Stimulated activated naive CD8-positive, alpha-beta T cell treated with anti-CD3 and anti-CD28 coated beads, Interleukin-15, amount 100 ng/mL, for 72 hours (primary cell): ENCODE measurements at regions not wholly inside any gene's neighbourhood (a gene's known extent, or its start where the extent isn't known, plus 50 kb on each side); places are given as distances from the start of the nearest gene placed in this dataset.

Source experiments
- ATAC-seq: fragments of 150-1000 bp; cut with Tn5 transposase; 2 replicates; pipeline ENCODE4 v1.10.0; 2021; ENCODE audit warnings: mild to moderate bottlenecking, moderate library complexity
- DNase-seq, 2 donors: peaks; one replicate each; pipeline ENCODE4 v3.0.0; 2021 to 2022
- H3K27ac Mint-ChIP-seq, 2 donors: one replicate each; pipeline ENCODE4 v1.8.0; 2022; ENCODE audit warnings: mild to moderate bottlenecking in 2 of 2, mixed read lengths in 2 of 2, moderate library complexity in 2 of 2
- H3K27me3 Mint-ChIP-seq: one replicate; pipeline ENCODE4 v1.8.0; 2022; ENCODE audit warnings: mixed read lengths
- H3K4me1 Mint-ChIP-seq: one replicate; pipeline ENCODE4 v1.8.0; 2022; ENCODE audit warnings: mild to moderate bottlenecking, mixed read lengths
- H3K4me3 Mint-ChIP-seq, 2 donors: one replicate each; pipeline ENCODE4 v1.8.0; 2022; ENCODE audit warnings: mild to moderate bottlenecking in 2 of 2, mixed read lengths in 2 of 2, moderate library complexity in 1 of 2
- H3K9me3 Mint-ChIP-seq, 2 donors: one replicate each; pipeline ENCODE4 v1.8.0; 2022; ENCODE audit warnings: mixed read lengths in 2 of 2

GRCh38 chr11:45429719-45430118, 143.6 kb upstream of the SYT13 start:
- Mint-ChIP-seq H3K9me3 (no peaks in the 10 kb centered on the region), H3K4me1 (no peaks in the 10 kb centered on the region), H3K27me3 (peaks cover 43% of the 10 kb centered on the region), H3K4me3 (no peak overlapping the region), H3K27ac (no peak overlapping the region)
- ATAC-seq (no peak), DNase-seq (no peak)

GRCh38 chr11:45428541-45429230, 142.5 kb upstream of the SYT13 start:
- DNase-seq = no peak
- Mint-ChIP-seq H3K4me3 (no peak overlapping the region), H3K4me1 (no peaks in the 10 kb centered on the region), H3K27me3 (peaks cover 49% of the 10 kb centered on the region), H3K27ac (peak overlapping the region in 1 of 2 donors; percentile 17), H3K9me3 (no peaks in the 10 kb centered on the region)
- ATAC-seq = no peak

DNA sequence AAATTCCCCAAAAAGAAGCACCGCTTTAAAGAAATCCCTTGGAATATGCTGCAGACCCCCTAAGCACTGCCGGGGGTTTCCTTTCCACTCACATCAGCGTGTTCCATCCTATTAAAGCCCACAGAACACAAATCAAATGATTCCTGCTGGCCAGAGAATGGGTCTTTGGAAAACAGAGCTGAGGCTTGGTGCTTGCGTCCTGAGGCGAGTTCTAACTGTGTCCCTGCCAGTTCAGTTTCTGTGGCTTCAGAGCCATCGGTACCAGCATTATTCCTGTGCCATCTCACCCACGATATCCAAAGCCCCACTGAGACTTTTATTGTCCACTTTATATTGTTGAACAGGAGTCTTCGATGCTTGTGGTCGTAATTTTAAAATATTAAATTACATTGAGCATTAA, 142.0 kb upstream of the SYT13 start:
- H3K4me1 Mint-ChIP-seq = no peaks in the 10 kb centered on the region
- DNase-seq = no peak
- H3K9me3 Mint-ChIP-seq = no peaks in the 10 kb centered on the region
- H3K27ac Mint-ChIP-seq = no peak overlapping the region
- peaks cover 49% of the 10 kb centered on the region for H3K27me3 Mint-ChIP-seq
- no peak overlapping the region for H3K4me3 Mint-ChIP-seq
- no peak for ATAC-seq

- Mint-ChIP-seq H3K27me3 (peaks cover 46% of the 10 kb centered on the region), H3K27ac (peak overlapping the region in 1 of 2 donors; percentile 8), H3K4me1 (no peaks in the 10 kb centered on the region), H3K4me3 (no peak overlapping the region), H3K9me3 (no peaks in the 10 kb centered on the region)
- ATAC-seq (no peak), DNase-seq (no peak)
Measured at GRCh38 chr11:45424411-45425180, 138.5 kb upstream of the SYT13 start.

- H3K4me3 Mint-ChIP-seq = no peak overlapping the region
- no peak for ATAC-seq
- peaks cover 36% of the 10 kb centered on the region for H3K27me3 Mint-ChIP-seq
Measured at GRCh38 chr11:45423475-45424120, 137.5 kb upstream of the SYT13 start.

GRCh38 chr11:45423036-45423435, 136.9 kb upstream of the SYT13 start:
- Mint-ChIP-seq H3K27me3 (peaks cover 34% of the 10 kb centered on the region), H3K4me1 (no peaks in the 10 kb centered on the region), H3K9me3 (no peaks in the 10 kb centered on the region), H3K4me3 (no peak overlapping the region), H3K27ac (no peak overlapping the region)
- no peak for DNase-seq
- ATAC-seq = no peak

More at GRCh38 chr11:45423475-45424120, 137.5 kb upstream of the SYT13 start:
- Mint-ChIP-seq H3K4me1 (no peaks in the 10 kb centered on the region), H3K27ac (no peak overlapping the region), H3K9me3 (no peaks in the 10 kb centered on the region)
- no peak for DNase-seq

DNA sequence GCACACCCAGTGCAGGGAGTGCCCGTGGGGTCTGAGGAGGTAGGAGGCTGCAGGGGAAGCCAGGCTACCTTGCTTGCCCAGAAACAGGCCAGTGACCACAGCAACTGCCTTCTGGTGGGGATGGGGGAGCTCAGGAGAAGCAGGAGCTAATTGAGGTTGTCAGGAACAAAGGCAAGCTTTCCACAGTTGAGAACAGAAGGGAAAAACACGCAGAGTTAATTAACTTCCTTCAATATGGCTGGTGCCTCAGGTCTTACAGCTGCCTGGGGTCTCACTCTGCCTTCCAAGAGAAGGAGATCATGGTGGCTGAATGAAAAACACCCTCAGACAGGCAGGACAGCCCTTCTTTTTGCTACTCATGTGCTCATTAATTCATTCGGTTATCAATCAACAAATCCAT, 127.9 kb upstream of the SYT13 start:
- no peak for ATAC-seq
- no peak overlapping the region for H3K4me3 Mint-ChIP-seq

GRCh38 chr11:45413156-45413858, 127.2 kb upstream of the SYT13 start:
- H3K27ac Mint-ChIP-seq = no peak overlapping the region
- no peaks in the 10 kb centered on the region for H3K4me1 Mint-ChIP-seq
- ATAC-seq (no peak), DNase-seq (no peak)
- H3K9me3 Mint-ChIP-seq = no peaks in the 10 kb centered on the region
- H3K4me3 Mint-ChIP-seq = no peak overlapping the region
- peaks cover 41% of the 10 kb centered on the region for H3K27me3 Mint-ChIP-seq

More for the DNA sequence above, 127.9 kb upstream of the SYT13 start:
- Mint-ChIP-seq H3K9me3 (no peaks in the 10 kb centered on the region), H3K4me1 (no peaks in the 10 kb centered on the region), H3K27me3 (peaks cover 41% of the 10 kb centered on the region), H3K27ac (no peak overlapping the region)
- DNase-seq = no peak

DNA sequence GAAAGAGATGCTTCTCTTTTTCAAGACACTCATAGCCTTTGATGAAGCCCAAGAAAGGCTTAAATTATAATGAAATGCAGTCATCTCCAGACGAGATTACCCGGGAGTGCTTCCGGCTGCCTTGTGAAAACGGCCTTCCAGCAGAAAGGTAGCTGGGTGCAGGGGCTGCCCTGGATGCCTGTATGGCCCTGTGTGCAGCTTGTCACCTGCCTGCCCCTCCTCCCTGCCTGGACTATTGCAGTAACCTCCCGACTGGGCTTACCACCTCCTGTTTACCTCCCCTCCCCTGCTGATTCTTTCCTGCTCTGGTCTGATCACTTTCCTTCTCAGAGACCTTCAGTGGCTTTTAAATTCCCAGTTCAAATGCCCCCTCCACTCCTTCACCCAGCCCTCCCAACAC, 126.4 kb upstream of the SYT13 start:
- no peak for ATAC-seq
- no peaks in the 10 kb centered on the region for H3K9me3 Mint-ChIP-seq
- peaks cover 41% of the 10 kb centered on the region for H3K27me3 Mint-ChIP-seq
- no peaks in the 10 kb centered on the region for H3K4me1 Mint-ChIP-seq
- DNase-seq = no peak
- no peak overlapping the region for H3K4me3 Mint-ChIP-seq
- no peak overlapping the region for H3K27ac Mint-ChIP-seq

- H3K4me1 Mint-ChIP-seq = no peaks in the 10 kb centered on the region
- ATAC-seq = no peak
- H3K4me3 Mint-ChIP-seq = no peak overlapping the region
- peaks cover 41% of the 10 kb centered on the region for H3K27me3 Mint-ChIP-seq
- no peak overlapping the region for H3K27ac Mint-ChIP-seq
- H3K9me3 Mint-ChIP-seq = no peaks in the 10 kb centered on the region
- DNase-seq = no peak
Measured at GRCh38 chr11:45412051-45412471, 125.9 kb upstream of the SYT13 start.

GRCh38 chr11:45411228-45411946, 125.2 kb upstream of the SYT13 start:
- no peak overlapping the region for H3K27ac Mint-ChIP-seq
- H3K4me3 Mint-ChIP-seq = no peak overlapping the region
- ATAC-seq (no peak), DNase-seq (no peak)
- peaks cover 41% of the 10 kb centered on the region for H3K27me3 Mint-ChIP-seq
- no peaks in the 10 kb centered on the region for H3K9me3 Mint-ChIP-seq
- no peaks in the 10 kb centered on the region for H3K4me1 Mint-ChIP-seq

GRCh38 chr11:45410391-45411227, 124.5 kb upstream of the SYT13 start:
- H3K27ac Mint-ChIP-seq = no peak overlapping the region
- no peaks in the 10 kb centered on the region for H3K9me3 Mint-ChIP-seq
- DNase-seq = no peak
- H3K4me3 Mint-ChIP-seq = no peak overlapping the region
- H3K27me3 Mint-ChIP-seq = peaks cover 41% of the 10 kb centered on the region
- no peaks in the 10 kb centered on the region for H3K4me1 Mint-ChIP-seq
- peak; percentile 37 for ATAC-seq

DNA sequence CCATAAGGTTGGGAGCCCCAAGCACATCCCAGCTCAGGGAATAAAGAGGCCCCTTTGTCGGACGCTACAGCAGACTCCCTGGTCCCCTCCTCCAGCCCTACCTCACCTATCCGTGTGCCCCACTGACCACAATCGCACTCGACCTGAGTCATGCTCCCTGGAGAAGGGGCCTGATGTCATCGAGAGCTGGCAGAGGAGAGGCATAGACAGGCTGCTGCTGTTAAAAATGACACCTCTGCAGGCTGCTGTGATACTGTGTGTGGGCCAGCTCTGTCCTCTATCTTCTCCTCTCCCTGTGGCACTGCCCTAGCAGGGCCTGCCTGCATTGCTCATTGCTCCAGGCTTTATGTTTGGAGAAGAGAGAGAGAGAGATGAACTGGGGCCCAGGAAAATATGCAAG, 123.4 kb upstream of the SYT13 start:
- ATAC-seq (no peak), DNase-seq (no peak)
- H3K27ac Mint-ChIP-seq = no peak overlapping the region
- no peaks in the 10 kb centered on the region for H3K4me1 Mint-ChIP-seq
- peaks cover 44% of the 10 kb centered on the region for H3K27me3 Mint-ChIP-seq
- H3K9me3 Mint-ChIP-seq = no peaks in the 10 kb centered on the region
- no peak overlapping the region for H3K4me3 Mint-ChIP-seq

GRCh38 chr11:45407226-45407625, 121.1 kb upstream of the SYT13 start:
- Mint-ChIP-seq H3K4me1 (no peaks in the 10 kb centered on the region), H3K27ac (no peak overlapping the region), H3K27me3 (peaks cover 38% of the 10 kb centered on the region), H3K9me3 (no peaks in the 10 kb centered on the region), H3K4me3 (no peak overlapping the region)
- DNase-seq (no peak), ATAC-seq (no peak)
